CD14-positive monocyte (primary cell): ENCODE measurements at regions not wholly inside any gene's neighbourhood (a gene's known extent, or its start where the extent isn't known, plus 50 kb on each side); places are given as distances from the start of the nearest gene placed in this dataset.
A peak's percentile ranks its signal among the peaks of the same experiment; 100 is the strongest.

Experiments
- DNase-seq, 3 donors: peaks; one replicate each; pipeline ENCODE4 v3.0.0-alpha.2; 2011 to 2022
- H2AFZ ChIP-seq: 2 replicates; pipeline ENCODE4 v1.6.0; 2012; ENCODE audit warnings: mild to moderate bottlenecking, low read depth, low read length, inconsistent platforms; ENCODE audit not compliant: insufficient read depth, poor library complexity, severe bottlenecking
- H3K27ac ChIP-seq, 2 donors: 1 replicate in 1 of 2; 2 replicates in 1 of 2; pipeline ENCODE4 v1.5.1; 2012 to 2013; ENCODE audit warnings: low read length in 2 of 2, control low read depth in 1 of 2, inconsistent platforms in 1 of 2, low read depth in 1 of 2, mild to moderate bottlenecking in 1 of 2
- H3K27me3 ChIP-seq, 2 donors: one replicate each; pipeline versions ENCODE4 v1.6.0 to v1.6.1; 2011 to 2013; ENCODE audit warnings: low read length in 2 of 2; ENCODE audit not compliant: control insufficient read depth in 2 of 2, insufficient read depth in 2 of 2
- H3K36me3 ChIP-seq, 2 donors: replicated peaks in 1 of 2; 1 replicate in 1 of 2; 2 replicates in 1 of 2; pipeline versions ENCODE4 v1.5.1 to v1.6.1; 2012 to 2013; ENCODE audit warnings: low read length in 2 of 2, control low read depth in 1 of 2, inconsistent platforms in 1 of 2, mild to moderate bottlenecking in 1 of 2; ENCODE audit not compliant: insufficient read depth in 2 of 2, control insufficient read depth in 1 of 2
- H3K4me1 ChIP-seq, 2 donors: 1 replicate in 1 of 2; 2 replicates in 1 of 2; pipeline versions ENCODE4 v1.5.1 to v1.6.1; 2012 to 2013; ENCODE audit warnings: low read length in 2 of 2, control low read depth in 1 of 2, inconsistent platforms in 1 of 2, mild to moderate bottlenecking in 1 of 2, moderate library complexity in 1 of 2; ENCODE audit not compliant: insufficient read depth in 2 of 2, control insufficient read depth in 1 of 2
- H3K4me2 ChIP-seq: replicated peaks from 2 replicates; pipeline ENCODE3; 2012; ENCODE audit warnings: low read length, moderate library complexity, mild to moderate bottlenecking; ENCODE audit not compliant: poor library complexity, severe bottlenecking; ENCODE audit errors: extremely low read depth
- H3K4me3 ChIP-seq, 3 experiments: fragments of 200-600 bp in 1 of 3; sonication (generic) in 1 of 3; replicated peaks in 1 of 3; 1 replicate in 2 of 3; 2 replicates in 1 of 3; pipeline ENCODE4 v1.5.1; 2011 to 2013; ENCODE audit warnings: low read length in 3 of 3, mild to moderate bottlenecking in 3 of 3, control low read depth in 2 of 3, low read depth in 2 of 3, inconsistent platforms in 1 of 3, moderate library complexity in 1 of 3
- H3K79me2 ChIP-seq: 2 replicates; pipeline ENCODE4 v1.6.0; 2012; ENCODE audit warnings: mild to moderate bottlenecking, control low read depth, inconsistent platforms, low read length, moderate library complexity; ENCODE audit not compliant: insufficient read depth
- H3K9ac ChIP-seq: 2 replicates; pipeline ENCODE4 v1.6.0; 2017; ENCODE audit warnings: low read length, mild to moderate bottlenecking; ENCODE audit not compliant: insufficient read depth, poor library complexity, severe bottlenecking
- H3K9me3 ChIP-seq, 2 donors: replicated peaks in 1 of 2; 1 replicate in 1 of 2; 2 replicates in 1 of 2; pipeline versions ENCODE4 v1.5.1 to v1.6.1; 2012 to 2013; ENCODE audit warnings: low read length in 2 of 2, control low read depth in 1 of 2; ENCODE audit not compliant: control insufficient read depth in 1 of 2, insufficient read depth in 1 of 2
- H4K20me1 ChIP-seq: 2 replicates; pipeline ENCODE4 v1.6.0; 2012; ENCODE audit warnings: mild to moderate bottlenecking, low read length, control low read depth, moderate library complexity; ENCODE audit not compliant: insufficient read depth
- H3K27ac Mint-ChIP-seq, 7 donors: one replicate each; pipeline ENCODE4 v1.8.0; 2020; ENCODE audit warnings: mild to moderate bottlenecking in 7 of 7, mixed read lengths in 7 of 7, moderate library complexity in 6 of 7, inconsistent platforms in 2 of 7
- H3K27me3 Mint-ChIP-seq, 3 donors: one replicate each; pipeline ENCODE4 v1.8.0; 2021 to 2022; ENCODE audit warnings: low read depth in 3 of 3, mild to moderate bottlenecking in 3 of 3, mixed read lengths in 3 of 3, moderate library complexity in 3 of 3, inconsistent platforms in 1 of 3
- H3K36me3 Mint-ChIP-seq, 2 donors: one replicate each; pipeline ENCODE4 v1.8.0; 2020; ENCODE audit warnings: mixed read lengths in 2 of 2, inconsistent platforms in 1 of 2, mild to moderate bottlenecking in 1 of 2
- H3K4me1 Mint-ChIP-seq: one replicate; pipeline ENCODE4 v1.8.0; 2020; ENCODE audit warnings: mild to moderate bottlenecking, mixed read lengths
- H3K4me3 Mint-ChIP-seq, 2 donors: one replicate each; pipeline ENCODE4 v1.8.0; 2020; ENCODE audit warnings: mild to moderate bottlenecking in 2 of 2, mixed read lengths in 2 of 2, moderate library complexity in 1 of 2
- H3K9me3 Mint-ChIP-seq, 7 donors: one replicate each; pipeline ENCODE4 v1.8.0; 2020 to 2022; ENCODE audit warnings: mixed read lengths in 7 of 7, mild to moderate bottlenecking in 6 of 7, moderate library complexity in 6 of 7, inconsistent platforms in 2 of 7
- WGBS: methylation state at CpG from one replicate; pipeline ENCODE4 v1.1.5; 2013; ENCODE audit warnings: missing lambda C conversion rate; ENCODE audit not compliant: insufficient coverage; 5-methylcytosine and 5-hydroxymethylcytosine counted together
- intact Hi-C, 2 donors: fragments of 100-400 bp; cut with micrococcal nuclease; formaldehyde crosslinking; loops; one replicate each; pipeline versions ENCODE4 v1.15.0 to v1.15.1; 2023
- TF ChIP-seq, protein P1 (sequence below): fragments of 200-600 bp; IDR thresholded peaks from one replicate; pipeline ENCODE4 v1.8.0; 2022; ENCODE audit warnings: antibody characterized with exemption, mild to moderate bottlenecking

DNA sequence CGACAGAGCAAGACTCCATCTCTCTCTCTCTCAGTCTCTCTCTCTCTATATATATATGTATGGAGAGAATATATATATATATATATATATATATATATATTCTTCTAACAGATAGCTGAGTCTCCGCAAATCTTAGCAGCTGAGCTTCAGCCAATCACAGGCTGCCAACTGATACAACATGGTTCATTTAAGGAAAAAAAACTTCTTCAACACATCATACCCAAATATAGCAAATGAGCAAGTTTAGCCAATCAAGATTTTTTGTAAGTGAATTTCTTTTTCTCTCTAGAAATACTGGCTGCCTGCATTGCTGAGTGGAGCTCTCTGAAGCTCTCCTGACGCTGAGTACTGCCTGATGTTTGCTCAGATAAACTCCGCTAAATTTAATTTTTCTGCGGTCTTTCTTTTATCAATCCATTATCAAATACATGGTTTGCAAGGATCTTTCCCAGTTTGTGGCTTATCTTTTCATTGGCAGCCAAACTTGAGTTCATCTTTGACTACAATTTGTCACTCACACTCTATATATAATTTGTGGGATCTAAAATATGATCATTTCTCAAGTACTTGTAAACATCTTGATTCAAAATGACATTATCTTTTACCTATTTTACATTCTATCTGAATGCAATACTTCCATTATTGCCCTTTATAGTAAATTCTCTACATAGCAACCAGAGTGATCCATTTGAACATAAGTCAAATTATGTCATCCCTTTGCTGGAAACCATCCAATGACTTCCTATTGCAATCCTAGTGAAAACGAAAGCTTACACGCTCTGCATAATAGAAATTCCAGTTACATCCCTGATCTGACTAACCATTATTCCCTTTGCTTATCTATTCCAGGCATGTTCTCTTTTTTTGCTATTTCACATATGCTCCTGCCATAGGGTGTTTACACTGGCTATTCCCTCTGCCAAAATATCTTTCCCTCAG is 2131.7 kb downstream of the MRPL39 start:
- Mint-ChIP-seq H3K4me1 (no peaks in the 10 kb centered on the region), H3K27me3 (no peaks in the 10 kb centered on the region), H3K4me3 (no peak overlapping the region), H3K36me3 (no peaks in the 10 kb centered on the region), H3K9me3 (peaks cover 0 to 3% (median 0%) of the 10 kb centered on the region in 7 donors), H3K27ac (peak overlapping the region in 1 of 7 donors; percentile 30)
- Histone ChIP-seq H4K20me1 (no peaks in the 10 kb centered on the region), H2AFZ (no peak overlapping the region), H3K4me3 (no peak overlapping the region), H3K4me1 (no peaks in the 10 kb centered on the region), H3K27me3 (no peaks in the 10 kb centered on the region), H3K79me2 (no peaks in the 10 kb centered on the region), H3K27ac (no peak overlapping the region), H3K36me3 (no peaks in the 10 kb centered on the region), H3K4me2 (no peak overlapping the region), H3K9ac (no peak overlapping the region), H3K9me3 (no peaks in the 10 kb centered on the region)
- WGBS: 82% methylated on average over 4 of the region's 7 CpGs
- intact Hi-C loops: no loop called here
- TF ChIP-seq, protein P1, sequence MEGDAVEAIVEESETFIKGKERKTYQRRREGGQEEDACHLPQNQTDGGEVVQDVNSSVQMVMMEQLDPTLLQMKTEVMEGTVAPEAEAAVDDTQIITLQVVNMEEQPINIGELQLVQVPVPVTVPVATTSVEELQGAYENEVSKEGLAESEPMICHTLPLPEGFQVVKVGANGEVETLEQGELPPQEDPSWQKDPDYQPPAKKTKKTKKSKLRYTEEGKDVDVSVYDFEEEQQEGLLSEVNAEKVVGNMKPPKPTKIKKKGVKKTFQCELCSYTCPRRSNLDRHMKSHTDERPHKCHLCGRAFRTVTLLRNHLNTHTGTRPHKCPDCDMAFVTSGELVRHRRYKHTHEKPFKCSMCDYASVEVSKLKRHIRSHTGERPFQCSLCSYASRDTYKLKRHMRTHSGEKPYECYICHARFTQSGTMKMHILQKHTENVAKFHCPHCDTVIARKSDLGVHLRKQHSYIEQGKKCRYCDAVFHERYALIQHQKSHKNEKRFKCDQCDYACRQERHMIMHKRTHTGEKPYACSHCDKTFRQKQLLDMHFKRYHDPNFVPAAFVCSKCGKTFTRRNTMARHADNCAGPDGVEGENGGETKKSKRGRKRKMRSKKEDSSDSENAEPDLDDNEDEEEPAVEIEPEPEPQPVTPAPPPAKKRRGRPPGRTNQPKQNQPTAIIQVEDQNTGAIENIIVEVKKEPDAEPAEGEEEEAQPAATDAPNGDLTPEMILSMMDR: no peak
- no peak for DNase-seq

DNA sequence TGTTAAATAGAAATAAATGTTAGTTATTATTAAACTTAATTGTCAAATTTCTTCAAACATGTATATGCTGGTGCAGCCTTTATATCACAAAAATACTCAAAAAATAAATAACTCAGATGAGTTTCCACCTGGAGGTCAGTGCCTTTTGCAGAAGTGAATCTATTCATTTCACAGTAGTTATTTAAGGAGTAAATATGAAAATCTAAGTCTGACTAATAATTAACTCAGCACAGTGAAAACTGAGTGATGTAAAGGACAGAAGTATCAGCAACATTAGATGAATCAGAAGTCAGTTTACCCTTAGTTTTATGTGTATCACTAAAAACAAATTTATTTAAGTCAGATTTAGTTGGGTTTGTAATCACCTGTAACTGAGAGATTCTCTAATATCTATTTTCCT is 2135.4 kb downstream of the MRPL39 start:
- Mint-ChIP-seq H3K4me1 (no peaks in the 10 kb centered on the region), H3K4me3 (no peak overlapping the region), H3K27ac (no peak overlapping the region), H3K27me3 (no peaks in the 10 kb centered on the region), H3K9me3 (no peaks in the 10 kb centered on the region), H3K36me3 (no peaks in the 10 kb centered on the region)
- no peaks in the 10 kb centered on the region for H3K79me2 ChIP-seq
- intact Hi-C loops: no loop called here
- no peak overlapping the region for H3K27ac ChIP-seq
- H3K9ac ChIP-seq: no peak overlapping the region
- H2AFZ ChIP-seq: no peak overlapping the region
- no peak overlapping the region for H3K4me3 ChIP-seq
- no peaks in the 10 kb centered on the region for H3K27me3 ChIP-seq
- no peak for DNase-seq
- TF ChIP-seq, protein P1: no peak
- H3K36me3 ChIP-seq: no peaks in the 10 kb centered on the region
- no peaks in the 10 kb centered on the region for H3K9me3 ChIP-seq
- no peaks in the 10 kb centered on the region for H4K20me1 ChIP-seq
- H3K4me1 ChIP-seq: no peaks in the 10 kb centered on the region
- H3K4me2 ChIP-seq: no peak overlapping the region
